NT2/D1 (cell line): ENCODE measurements at regions not wholly inside any gene's neighbourhood (a gene's known extent, or its start where the extent isn't known, plus 50 kb on each side); places are given as distances from the start of the nearest gene placed in this dataset.

Source experiments
- DNase-seq: peaks from one replicate; pipeline ENCODE4 v3.0.0-alpha.2; 2011; ENCODE audit warnings: low read depth, low spot score
- H3K27me3 ChIP-seq: 2 replicates; pipeline ENCODE4 v1.6.0; 2011; ENCODE audit warnings: mild to moderate bottlenecking; ENCODE audit not compliant: insufficient read length, insufficient read depth
- H3K36me3 ChIP-seq: 2 replicates; pipeline ENCODE4 v1.6.1; 2011; ENCODE audit warnings: mild to moderate bottlenecking, low read length, mixed read lengths; ENCODE audit not compliant: insufficient read depth, insufficient read length
- H3K4me1 ChIP-seq: 2 replicates; pipeline ENCODE4 v1.5.1; 2011; ENCODE audit not compliant: insufficient read depth, insufficient read length
- H3K4me3 ChIP-seq: 2 replicates; pipeline ENCODE4 v1.5.1; 2011; ENCODE audit warnings: low read depth; ENCODE audit not compliant: insufficient read length
- H3K9ac ChIP-seq: 2 replicates; pipeline ENCODE4 v1.6.0; 2011; ENCODE audit warnings: low read depth; ENCODE audit not compliant: insufficient read length
- H3K9me3 ChIP-seq: 2 replicates; pipeline ENCODE4 v1.5.1; 2011; ENCODE audit warnings: mild to moderate bottlenecking, low read length; ENCODE audit not compliant: insufficient read depth
- SUZ12 ChIP-seq: IDR thresholded peaks from 2 replicates; pipeline ENCODE4 v1.6.1; 2011; ENCODE audit not compliant: insufficient read length, insufficient read depth; ENCODE audit errors: extremely low read depth
- YY1 ChIP-seq: IDR thresholded peaks from 2 replicates; pipeline ENCODE4 v1.6.1; 2011; ENCODE audit not compliant: insufficient read length, insufficient read depth
- ZNF274 ChIP-seq: IDR thresholded peaks from 2 replicates; pipeline ENCODE4 v1.6.1; 2011; ENCODE audit warnings: mild to moderate bottlenecking, low read depth, low read length

DNA sequence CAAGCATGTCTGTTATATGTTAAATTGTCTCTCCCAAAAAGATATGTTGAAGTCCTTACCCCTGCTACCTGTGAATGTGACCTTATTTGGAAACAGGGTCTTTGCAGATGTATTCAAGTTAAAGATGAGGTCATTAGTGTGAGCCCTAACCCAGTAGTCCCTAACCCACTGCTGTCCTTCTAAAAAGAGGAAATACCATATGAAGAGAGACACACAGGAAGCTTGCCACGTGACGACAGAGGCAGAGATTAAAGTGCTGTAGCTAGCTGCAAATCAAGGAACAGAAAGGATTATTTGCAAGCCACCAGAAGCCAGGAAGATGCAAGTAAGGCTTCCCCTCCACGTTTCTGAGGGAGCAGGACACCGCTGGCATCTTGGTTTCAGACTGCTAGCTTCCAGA, 150.1 kb downstream of the HNRNPD start:
- H3K9ac ChIP-seq, result no peak overlapping the region
- DNase-seq, result no peak
- TF ChIP-seq SUZ12 (no peak), YY1 (no peak)
- H3K9me3 ChIP-seq, result no peaks in the 10 kb centered on the region
- H3K36me3 ChIP-seq, result no peaks in the 10 kb centered on the region
- no peaks in the 10 kb centered on the region for H3K27me3 ChIP-seq
- no peaks in the 10 kb centered on the region for H3K4me1 ChIP-seq
- no peak overlapping the region for H3K4me3 ChIP-seq

DNA sequence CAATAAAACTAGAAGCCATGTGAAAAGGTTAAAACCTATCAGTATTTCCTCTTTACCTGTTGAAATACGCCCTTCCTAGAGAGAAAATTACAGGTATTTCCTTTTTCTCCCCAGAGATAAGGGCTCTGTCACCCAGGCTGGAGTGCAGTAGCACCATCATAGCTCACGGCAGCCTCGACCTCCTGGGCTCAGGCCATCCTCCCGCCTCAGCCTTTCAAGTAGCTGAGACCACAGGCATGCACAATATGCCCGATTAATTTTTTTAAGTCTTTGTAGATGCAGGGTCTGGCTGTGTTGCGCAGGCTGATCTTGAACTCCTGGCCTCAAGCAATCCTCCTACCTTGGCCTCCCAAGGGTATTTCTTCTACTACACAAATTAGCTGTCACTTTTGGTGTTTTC, 154.4 kb downstream of the HNRNPD start:
- DNase-seq, result no peak
- Histone ChIP-seq H3K4me3 (no peak overlapping the region), H3K9me3 (no peaks in the 10 kb centered on the region; the same call in 1 of the 2 replicates), H3K9ac (no peak overlapping the region), H3K36me3 (no peaks in the 10 kb centered on the region), H3K27me3 (no peaks in the 10 kb centered on the region), H3K4me1 (no peaks in the 10 kb centered on the region)
- TF ChIP-seq ZNF274 (no peak), YY1 (no peak), SUZ12 (no peak)

DNA sequence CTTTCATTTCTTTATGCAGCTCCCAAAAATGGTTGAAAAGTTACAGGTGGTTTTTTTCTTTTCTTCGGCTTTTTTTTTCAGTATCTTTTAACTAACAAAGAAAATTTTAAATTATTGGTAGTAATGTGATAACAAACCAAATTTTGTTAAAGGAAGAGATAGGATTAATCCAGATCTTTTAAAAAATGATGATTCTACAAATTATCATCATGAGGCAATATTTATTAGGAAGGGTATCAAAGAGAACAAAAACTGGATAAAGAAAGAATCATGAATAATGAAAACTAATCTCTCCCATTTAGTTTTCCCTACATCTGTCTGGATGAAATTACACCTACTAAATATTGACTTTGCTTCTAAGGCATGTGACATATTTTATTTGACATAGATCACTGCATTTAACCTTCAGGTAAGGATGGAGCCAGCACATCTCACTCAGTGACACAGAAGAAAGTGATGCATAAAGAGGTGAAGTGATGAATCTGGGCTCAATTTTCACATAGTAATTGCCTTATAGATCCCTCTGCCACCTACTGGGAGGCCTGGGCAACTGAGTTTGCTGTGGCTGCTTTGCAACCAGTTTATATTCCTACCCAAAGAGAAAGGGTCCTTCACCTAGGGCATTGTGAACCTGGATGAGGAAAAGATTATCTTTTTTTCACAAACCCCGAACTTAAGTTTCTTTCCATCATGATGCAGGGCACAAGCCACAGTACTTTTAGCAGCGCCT, 155.6 kb downstream of the HNRNPD start:
- Histone ChIP-seq H3K36me3 (no peaks in the 10 kb centered on the region), H3K4me1 (no peaks in the 10 kb centered on the region), H3K4me3 (no peak overlapping the region), H3K9ac (no peak overlapping the region), H3K9me3 (no peaks in the 10 kb centered on the region; the same call in 1 of the 2 replicates), H3K27me3 (no peaks in the 10 kb centered on the region)
- no peak for DNase-seq
- no peak for TF ChIP-seq ZNF274
- no peak for TF ChIP-seq SUZ12
- no peak for TF ChIP-seq YY1

DNA sequence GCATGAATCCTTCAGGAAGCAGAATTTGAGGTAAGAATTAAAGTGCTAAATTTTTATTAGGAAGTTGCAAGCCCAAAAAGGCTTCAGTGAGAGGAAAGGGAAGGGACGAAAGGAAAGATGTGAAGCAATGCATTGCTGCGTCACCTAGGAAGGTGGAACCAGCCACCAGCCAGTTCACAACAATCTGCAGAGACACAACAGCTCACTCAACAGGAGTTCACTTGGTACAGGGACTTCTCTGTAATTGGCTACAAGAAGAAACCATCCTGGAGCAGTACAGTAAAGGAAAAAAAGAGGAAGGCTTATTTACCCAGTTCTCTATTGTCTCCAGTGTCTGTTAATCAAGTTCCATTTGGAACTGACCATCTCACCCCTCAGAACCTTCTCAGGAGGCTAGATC, 157.6 kb downstream of the HNRNPD start:
- no peak for DNase-seq
- no peak overlapping the region for H3K9ac ChIP-seq

DNA sequence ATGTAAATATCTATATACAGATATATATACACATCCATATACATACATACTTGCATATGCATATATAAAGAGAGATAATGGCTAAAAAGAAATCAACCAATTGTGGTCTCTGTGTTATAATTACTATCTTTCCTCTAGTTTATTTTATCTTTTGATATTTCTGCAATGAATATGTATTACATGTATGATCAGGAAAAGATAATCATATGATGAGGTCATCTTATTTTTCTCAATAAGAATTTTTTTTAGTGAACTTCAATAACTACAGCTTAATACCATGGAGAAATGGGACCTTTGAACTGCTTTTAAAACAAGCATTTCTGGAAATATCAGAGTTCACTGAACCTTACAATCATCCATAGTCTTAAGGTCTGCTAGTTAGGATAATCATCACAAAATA, 158.0 kb downstream of the HNRNPD start:
- no peaks in the 10 kb centered on the region; the same call in 1 of the 2 replicates for H3K9me3 ChIP-seq
- H3K27me3 ChIP-seq, result no peaks in the 10 kb centered on the region
- TF ChIP-seq SUZ12, result no peak
- no peak for TF ChIP-seq YY1
- no peak for TF ChIP-seq ZNF274
- no peak for DNase-seq
- no peaks in the 10 kb centered on the region for H3K4me1 ChIP-seq
- no peaks in the 10 kb centered on the region for H3K36me3 ChIP-seq
- no peak overlapping the region for H3K9ac ChIP-seq
- H3K4me3 ChIP-seq, result no peak overlapping the region

More for the DNA sequence above, 157.6 kb downstream of the HNRNPD start:
- no peaks in the 10 kb centered on the region for H3K27me3 ChIP-seq
- H3K4me3 ChIP-seq, result no peak overlapping the region
- H3K9me3 ChIP-seq, result no peaks in the 10 kb centered on the region; the same call in 1 of the 2 replicates
- no peak for TF ChIP-seq SUZ12
- H3K36me3 ChIP-seq, result no peaks in the 10 kb centered on the region
- no peaks in the 10 kb centered on the region for H3K4me1 ChIP-seq

DNA sequence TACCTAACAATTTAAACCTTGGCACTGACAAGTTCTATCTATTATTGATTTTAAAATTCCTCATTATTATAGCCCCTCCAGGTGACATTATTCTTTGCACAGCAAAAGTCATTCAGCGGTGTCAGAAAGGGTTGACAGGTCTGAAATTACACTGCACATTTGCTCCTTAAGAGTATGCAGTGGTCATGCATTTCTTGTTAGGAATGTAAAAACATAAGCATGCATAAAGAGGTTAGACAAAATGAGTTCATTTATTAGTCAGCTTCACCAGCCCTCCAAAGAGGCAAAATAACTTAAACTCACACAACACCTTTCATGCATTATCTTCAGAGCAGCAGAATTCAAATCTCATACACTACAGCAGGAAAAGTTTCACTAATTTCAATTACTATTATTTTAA, 158.8 kb downstream of the HNRNPD start:
- Histone ChIP-seq H3K4me1 (no peaks in the 10 kb centered on the region), H3K9ac (no peak overlapping the region), H3K9me3 (no peaks in the 10 kb centered on the region; the same call in 1 of the 2 replicates), H3K36me3 (no peaks in the 10 kb centered on the region), H3K27me3 (no peaks in the 10 kb centered on the region), H3K4me3 (no peak overlapping the region)
- TF ChIP-seq YY1 (no peak), SUZ12 (no peak), ZNF274 (no peak)
- no peak for DNase-seq

DNA sequence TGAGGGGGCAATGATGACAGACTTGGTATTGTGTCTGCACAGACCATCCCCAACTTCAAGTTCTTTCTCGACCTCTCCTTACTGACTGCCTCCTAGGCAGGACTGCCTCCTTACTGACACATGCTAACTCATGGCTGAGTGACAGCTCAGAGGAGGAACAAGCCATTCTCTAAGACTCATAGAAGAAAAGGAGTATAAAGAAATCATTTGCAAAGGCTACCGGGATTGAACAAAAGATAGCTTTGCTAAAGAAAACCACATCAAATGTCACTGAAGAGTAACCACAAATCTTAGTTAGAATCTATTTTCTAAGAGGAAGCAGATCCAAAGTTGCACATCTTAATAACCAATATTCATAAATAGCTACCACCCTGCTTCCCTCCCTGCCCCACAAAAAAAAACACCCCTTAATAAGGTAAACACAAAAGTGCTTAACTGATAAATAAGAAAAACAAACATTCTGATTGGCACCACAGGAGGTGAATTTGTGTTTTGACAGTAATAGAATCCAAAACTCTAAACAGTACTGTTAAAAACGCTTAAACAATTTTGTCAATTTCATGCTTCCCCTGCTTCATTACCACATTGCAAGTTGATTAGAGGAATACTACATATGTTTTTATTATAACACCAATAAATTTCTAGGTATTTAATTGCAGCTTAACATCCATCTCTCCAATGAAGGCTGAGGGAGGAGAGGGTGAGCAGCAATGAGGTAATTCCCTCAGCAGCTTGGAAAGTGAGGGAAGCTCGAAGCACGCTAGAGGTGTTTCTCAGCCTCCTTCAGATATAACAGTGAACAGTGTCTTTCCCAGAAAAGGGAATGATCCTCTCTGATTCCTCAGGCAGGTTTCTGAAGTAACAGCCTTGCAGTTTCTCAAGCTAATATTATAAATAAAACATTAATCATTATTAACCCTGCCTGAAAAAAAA, 160.0 kb downstream of the HNRNPD start:
- H3K36me3 ChIP-seq, result no peaks in the 10 kb centered on the region
- H3K9me3 ChIP-seq, result no peaks in the 10 kb centered on the region; the same call in 1 of the 2 replicates
- H3K4me1 ChIP-seq, result no peaks in the 10 kb centered on the region
- DNase-seq, result no peak
- H3K4me3 ChIP-seq, result no peak overlapping the region
- no peaks in the 10 kb centered on the region for H3K27me3 ChIP-seq
- no peak for TF ChIP-seq ZNF274
- no peak for TF ChIP-seq SUZ12
- TF ChIP-seq YY1, result no peak
- H3K9ac ChIP-seq, result no peak overlapping the region
